Thyroid gland (tissue), 4 donors: ENCODE measurements at regions not wholly inside any gene's neighbourhood (a gene's known extent, or its start where the extent isn't known, plus 50 kb on each side); places are given as distances from the start of the nearest gene placed in this dataset.

ENCODE experiments used
- DNase-seq, 2 donors: peaks; one replicate each; pipeline ENCODE4 v3.0.0-alpha.2; 2019
- H3K27ac ChIP-seq, 3 donors: fragments of 200-600 bp; sonication (generic); 1 replicate in 2 of 3; 2 replicates in 1 of 3; pipeline ENCODE4 v1.5.1; 2016 to 2019; ENCODE audit warnings: mild to moderate bottlenecking in 1 of 3, moderate library complexity in 1 of 3
- H3K27me3 ChIP-seq: fragments of 200-600 bp; sonication (generic); one replicate; pipeline ENCODE4 v1.5.1; 2019
- H3K36me3 ChIP-seq, 2 donors: fragments of 200-600 bp; sonication (generic); one replicate each; pipeline ENCODE4 v1.5.1; 2016 to 2019
- H3K4me1 ChIP-seq, 2 donors: fragments of 200-600 bp; sonication (generic); one replicate each; pipeline ENCODE4 v1.5.1; 2017 to 2019
- H3K4me3 ChIP-seq, 3 donors: fragments of 200-600 bp; sonication (generic); replicated peaks in 1 of 3; 1 replicate in 2 of 3; 2 replicates in 1 of 3; pipeline ENCODE4 v1.5.1; 2016; ENCODE audit warnings: mild to moderate bottlenecking in 1 of 3
- H3K9me3 ChIP-seq: fragments of 200-600 bp; sonication (generic); one replicate; pipeline ENCODE4 v1.5.1; 2017
- POLR2A ChIP-seq, 2 donors: fragments of 450-650 bp; IDR thresholded peaks; one replicate each; pipeline ENCODE4 v1.6.1; 2017; ENCODE audit warnings: antibody characterized with exemption in 2 of 2, mild to moderate bottlenecking in 2 of 2, moderate library complexity in 1 of 2
- WGBS, 2 donors: methylation state at CpG; one replicate each; pipeline ENCODE4 v1.1.5; 2017; 5-methylcytosine and 5-hydroxymethylcytosine counted together
- intact Hi-C: fragments of 100-400 bp; cut with DNase I; formaldehyde crosslinking; loops from one replicate; pipeline ENCODE4 v1.15.1; 2023
- TF ChIP-seq, protein P1 (sequence below), 6 experiments: fragments of 200-600 bp in 3 of 6; fragments of 450-650 bp in 3 of 6; sonication (generic) in 3 of 6; IDR thresholded peaks; one replicate each; pipeline ENCODE4 v1.5.1; 2016 to 2019; ENCODE audit warnings: antibody characterized with exemption in 6 of 6, mild to moderate bottlenecking in 2 of 6, inconsistent platforms in 1 of 6, moderate library complexity in 1 of 6

DNA sequence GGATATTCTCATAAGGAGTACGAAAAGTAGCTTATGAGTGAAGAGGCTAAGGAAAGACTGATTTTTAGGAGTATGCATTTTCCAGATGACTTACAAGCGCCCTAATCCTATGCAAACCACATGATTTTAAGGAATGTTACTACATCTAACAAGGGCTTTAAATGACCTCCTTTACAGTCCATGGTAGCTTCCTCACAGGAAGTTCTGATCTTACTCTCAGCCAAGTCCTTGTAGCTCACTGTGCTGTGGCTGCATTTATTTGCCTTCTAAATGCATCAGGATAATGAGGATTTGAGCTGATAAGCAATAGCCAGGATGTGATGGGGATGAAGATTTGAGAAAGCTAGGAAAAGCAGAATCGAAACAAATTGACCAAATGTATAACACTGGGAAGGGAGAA lies 896.0 kb downstream of the MCTP2 start:
- H3K9me3 ChIP-seq, result no peaks in the 10 kb centered on the region
- H3K4me3 ChIP-seq, result no peak overlapping the region
- intact Hi-C loops, result no loop called here
- no peaks in the 10 kb centered on the region for H3K27me3 ChIP-seq
- H3K4me1 ChIP-seq, result no peaks in the 10 kb centered on the region
- no peak overlapping the region for H3K27ac ChIP-seq
- TF ChIP-seq POLR2A (IDR thresholded peaks at IDR 0.05), result no peak
- TF ChIP-seq, protein P1, sequence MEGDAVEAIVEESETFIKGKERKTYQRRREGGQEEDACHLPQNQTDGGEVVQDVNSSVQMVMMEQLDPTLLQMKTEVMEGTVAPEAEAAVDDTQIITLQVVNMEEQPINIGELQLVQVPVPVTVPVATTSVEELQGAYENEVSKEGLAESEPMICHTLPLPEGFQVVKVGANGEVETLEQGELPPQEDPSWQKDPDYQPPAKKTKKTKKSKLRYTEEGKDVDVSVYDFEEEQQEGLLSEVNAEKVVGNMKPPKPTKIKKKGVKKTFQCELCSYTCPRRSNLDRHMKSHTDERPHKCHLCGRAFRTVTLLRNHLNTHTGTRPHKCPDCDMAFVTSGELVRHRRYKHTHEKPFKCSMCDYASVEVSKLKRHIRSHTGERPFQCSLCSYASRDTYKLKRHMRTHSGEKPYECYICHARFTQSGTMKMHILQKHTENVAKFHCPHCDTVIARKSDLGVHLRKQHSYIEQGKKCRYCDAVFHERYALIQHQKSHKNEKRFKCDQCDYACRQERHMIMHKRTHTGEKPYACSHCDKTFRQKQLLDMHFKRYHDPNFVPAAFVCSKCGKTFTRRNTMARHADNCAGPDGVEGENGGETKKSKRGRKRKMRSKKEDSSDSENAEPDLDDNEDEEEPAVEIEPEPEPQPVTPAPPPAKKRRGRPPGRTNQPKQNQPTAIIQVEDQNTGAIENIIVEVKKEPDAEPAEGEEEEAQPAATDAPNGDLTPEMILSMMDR (IDR thresholded peaks at IDR 0.05), result no peak
- DNase-seq, result no peak
- no peaks in the 10 kb centered on the region for H3K36me3 ChIP-seq
- WGBS, 2 donors, result 80 to 81% methylated on average over 3 of the region's 3 CpGs

DNA sequence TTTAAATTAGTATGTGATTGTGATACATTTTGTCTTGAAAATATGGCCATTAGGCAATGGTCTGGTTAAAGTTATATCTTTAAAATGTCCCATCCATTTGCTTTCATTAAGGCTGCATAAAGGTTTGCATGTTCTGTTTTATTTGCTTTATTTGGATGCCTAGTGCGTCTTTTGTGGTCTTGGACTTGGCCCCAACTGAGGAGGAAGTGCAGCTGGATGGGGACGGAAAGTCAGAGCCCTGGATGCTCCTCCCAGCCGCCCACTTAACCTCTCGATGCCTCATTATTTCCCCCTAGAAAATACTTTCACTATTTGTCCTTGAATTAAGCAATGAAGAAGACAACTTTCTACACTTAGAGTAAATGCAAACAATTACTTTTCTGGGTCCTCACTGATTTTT lies 898.2 kb downstream of the MCTP2 start:
- WGBS, 2 donors, result 35 to 44% methylated on average over 4 of the region's 4 CpGs
- no peaks in the 10 kb centered on the region for H3K36me3 ChIP-seq
- no peaks in the 10 kb centered on the region for H3K27me3 ChIP-seq
- intact Hi-C loops, result no loop called here
- TF ChIP-seq, protein P1 (IDR thresholded peaks at IDR 0.05), result no peak
- TF ChIP-seq POLR2A (IDR thresholded peaks at IDR 0.05), result no peak
- H3K4me1 ChIP-seq, result no peaks in the 10 kb centered on the region
- no peaks in the 10 kb centered on the region for H3K9me3 ChIP-seq
- DNase-seq, result no peak
- H3K4me3 ChIP-seq, result no peak overlapping the region
- no peak overlapping the region for H3K27ac ChIP-seq

DNA sequence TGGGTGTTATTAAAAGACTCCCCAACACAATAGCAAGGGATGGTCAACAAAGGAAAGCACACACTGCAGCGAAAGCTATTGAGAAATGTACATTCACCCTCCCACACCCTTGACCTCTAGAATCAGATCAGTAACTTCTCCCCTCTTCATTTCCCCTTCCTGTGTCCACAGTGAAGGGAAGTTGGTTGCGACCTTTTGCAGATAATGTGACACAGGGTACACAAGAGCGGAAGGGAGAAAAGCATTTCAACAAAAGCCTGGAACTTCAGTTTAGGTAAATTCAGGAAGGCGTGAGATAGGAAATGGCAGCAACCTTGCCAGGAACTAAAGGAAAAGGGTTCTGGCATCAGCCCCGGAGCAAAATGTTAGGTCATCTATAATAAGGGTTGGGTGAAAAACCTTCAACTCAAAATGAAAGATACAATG lies 899.8 kb downstream of the MCTP2 start:
- Histone ChIP-seq H3K27ac (no peak overlapping the region), H3K4me1 (no peaks in the 10 kb centered on the region), H3K27me3 (no peaks in the 10 kb centered on the region), H3K36me3 (no peaks in the 10 kb centered on the region), H3K4me3 (no peak overlapping the region), H3K9me3 (no peaks in the 10 kb centered on the region)
- TF ChIP-seq, protein P1 (IDR thresholded peaks at IDR 0.05), result no peak
- TF ChIP-seq POLR2A (IDR thresholded peaks at IDR 0.05), result no peak
- DNase-seq, result peak in 1 of 2 donors; percentile 3
- WGBS, 2 donors, result 70 to 77% methylated on average over 5 of the region's 5 CpGs
- intact Hi-C loops, result no loop called here

- no peak overlapping the region for H3K27ac ChIP-seq
- no peak overlapping the region for H3K4me3 ChIP-seq
- WGBS, 2 donors, result 89 to 96% methylated on average over 1 of the region's 1 CpG
- H3K9me3 ChIP-seq, result no peaks in the 10 kb centered on the region
- H3K4me1 ChIP-seq, result no peaks in the 10 kb centered on the region
- H3K27me3 ChIP-seq, result no peaks in the 10 kb centered on the region
- no peak for DNase-seq
- no peaks in the 10 kb centered on the region for H3K36me3 ChIP-seq
- intact Hi-C loops, result no loop called here
- TF ChIP-seq POLR2A (IDR thresholded peaks at IDR 0.05), result no peak
- TF ChIP-seq, protein P1 (IDR thresholded peaks at IDR 0.05), result no peak
These were observed 901.4 kb downstream of the MCTP2 start for GRCh38 chr15:95132774-95133173.

DNA sequence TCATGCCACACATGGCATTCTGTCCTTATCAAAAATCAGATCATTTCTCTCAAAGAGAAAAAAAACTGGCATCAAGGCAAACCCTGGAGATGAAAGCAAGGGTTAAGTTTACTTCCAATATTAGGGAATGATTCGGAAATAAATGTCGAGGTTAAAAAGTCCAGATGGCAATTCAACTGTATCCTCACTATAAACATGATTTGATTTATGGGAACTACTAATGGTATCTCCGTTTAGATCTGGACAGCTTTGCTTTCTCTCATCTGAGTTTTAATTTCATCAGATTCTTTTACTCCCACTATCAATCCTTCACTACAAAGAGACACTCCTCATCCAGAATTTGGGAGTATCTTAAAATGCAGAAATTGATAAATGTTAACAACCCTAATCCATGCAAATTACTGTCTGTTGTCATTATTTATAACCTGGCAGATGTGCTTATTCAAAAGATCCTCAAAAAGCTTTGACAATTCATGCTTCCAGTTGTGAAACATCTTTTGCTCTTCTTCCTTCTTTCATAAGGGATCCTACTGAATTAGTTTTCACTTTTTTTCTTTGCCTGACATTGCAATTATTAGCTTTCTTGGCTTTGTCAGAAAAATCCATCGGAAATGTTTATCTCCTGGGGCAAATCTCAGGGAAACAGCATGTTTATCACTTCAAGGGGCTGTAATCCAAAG lies 903.2 kb downstream of the MCTP2 start:
- no peaks in the 10 kb centered on the region for H3K27me3 ChIP-seq
- TF ChIP-seq POLR2A (IDR thresholded peaks at IDR 0.05), result no peak
- TF ChIP-seq, protein P1 (IDR thresholded peaks at IDR 0.05), result no peak
- no peaks in the 10 kb centered on the region for H3K9me3 ChIP-seq
- no peak overlapping the region for H3K4me3 ChIP-seq
- intact Hi-C loops, result no loop called here
- DNase-seq, result no peak
- H3K27ac ChIP-seq, result no peak overlapping the region
- 63 to 70% methylated on average over 4 of the region's 4 CpGs for WGBS, 2 donors
- no peaks in the 10 kb centered on the region for H3K4me1 ChIP-seq
- no peaks in the 10 kb centered on the region for H3K36me3 ChIP-seq
